Vagina (tissue), 2 donors: ENCODE measurements at regions not wholly inside any gene's neighbourhood (a gene's known extent, or its start where the extent isn't known, plus 50 kb on each side); places are given as distances from the start of the nearest gene placed in this dataset.

ENCODE experiments used
- DNase-seq, 2 donors: peaks; one replicate each; pipeline ENCODE4 v3.0.0-alpha.2; 2017; ENCODE audit errors: extremely low spot score in 2 of 2
- H3K27ac ChIP-seq: fragments of 200-600 bp; sonication (generic); one replicate; pipeline ENCODE4 v1.5.1; 2019
- H3K27me3 ChIP-seq: fragments of 200-600 bp; sonication (generic); one replicate; pipeline ENCODE4 v1.5.1; 2019
- H3K36me3 ChIP-seq, 2 donors: fragments of 200-600 bp; sonication (generic); one replicate each; pipeline ENCODE4 v1.5.1; 2017 to 2019
- H3K4me1 ChIP-seq: fragments of 200-600 bp; sonication (generic); one replicate; pipeline ENCODE4 v1.5.1; 2019
- H3K4me3 ChIP-seq, 2 donors: fragments of 200-600 bp; sonication (generic); 1 replicate in 1 of 2; 2 replicates in 1 of 2; pipeline ENCODE4 v1.5.1; 2016 to 2019
- H3K9me3 ChIP-seq: fragments of 200-600 bp; sonication (generic); one replicate; pipeline ENCODE4 v1.5.1; 2019
- CTCF ChIP-seq, 3 experiments: fragments of 450-650 bp in 2 of 3; fragments of 200-600 bp in 1 of 3; sonication (generic) in 1 of 3; IDR thresholded peaks; one replicate each; pipeline ENCODE4 v1.5.1; 2017 to 2019; ENCODE audit warnings: antibody characterized with exemption in 3 of 3, mild to moderate bottlenecking in 2 of 3, moderate library complexity in 2 of 3
- POLR2A ChIP-seq, 2 donors: fragments of 450-650 bp; IDR thresholded peaks; one replicate each; pipeline ENCODE4 v1.6.1; 2017; ENCODE audit warnings: antibody characterized with exemption in 2 of 2, mild to moderate bottlenecking in 2 of 2, moderate library complexity in 2 of 2
- POLR2AphosphoS5 ChIP-seq, 2 donors: sonication (generic); formaldehyde crosslinking; IDR thresholded peaks; one replicate each; pipeline ENCODE4 v1.9.0; 2017; ENCODE audit warnings: antibody characterized with exemption in 2 of 2, mild to moderate bottlenecking in 2 of 2, low read depth in 1 of 2; ENCODE audit not compliant: insufficient read depth in 1 of 2
- intact Hi-C: fragments of 100-400 bp; cut with DNase I; formaldehyde crosslinking; loops from one replicate; pipeline ENCODE4 v1.15.1; 2023

GRCh38 chr2:46824611-46825010, 91.0 kb downstream of the MCFD2 start:
- H3K4me3 ChIP-seq = no peak overlapping the region
- intact Hi-C loops = no loop called here
- H3K27me3 ChIP-seq = no peaks in the 10 kb centered on the region
- no peaks in the 10 kb centered on the region for H3K36me3 ChIP-seq
- no peaks in the 10 kb centered on the region for H3K4me1 ChIP-seq
- TF ChIP-seq POLR2A (IDR thresholded peaks at IDR 0.05) = no peak
- no peak for TF ChIP-seq CTCF (IDR thresholded peaks at IDR 0.05)
- TF ChIP-seq POLR2AphosphoS5 (IDR thresholded peaks at IDR 0.05; ENCODE audit: insufficient read depth in 1 of 2, low read depth in 1 of 2) = no peak
- no peaks in the 10 kb centered on the region for H3K9me3 ChIP-seq
- H3K27ac ChIP-seq = no peak overlapping the region
- no peak for DNase-seq

GRCh38 chr2:46821600-46821999, 94.0 kb downstream of the MCFD2 start:
- H3K36me3 ChIP-seq = no peaks in the 10 kb centered on the region
- TF ChIP-seq CTCF (IDR thresholded peaks at IDR 0.05) = no peak
- TF ChIP-seq POLR2A (IDR thresholded peaks at IDR 0.05) = no peak
- no peak for TF ChIP-seq POLR2AphosphoS5 (IDR thresholded peaks at IDR 0.05; ENCODE audit: insufficient read depth in 1 of 2, low read depth in 1 of 2)
- peaks cover 24% of the 10 kb centered on the region for H3K4me1 ChIP-seq
- no peak overlapping the region for H3K27ac ChIP-seq
- no peaks in the 10 kb centered on the region for H3K9me3 ChIP-seq
- no peak for DNase-seq
- H3K4me3 ChIP-seq = no peak overlapping the region
- no peaks in the 10 kb centered on the region for H3K27me3 ChIP-seq
- intact Hi-C loops = no loop called here

- H3K4me1 ChIP-seq = peaks cover 41% of the 10 kb centered on the region
- H3K27me3 ChIP-seq = no peaks in the 10 kb centered on the region
- H3K36me3 ChIP-seq = no peaks in the 10 kb centered on the region
- H3K4me3 ChIP-seq = no peak overlapping the region
- intact Hi-C loops = loop anchor here (10.0 kb wide), 1 partner anchor 56 kb away; no protein-coding TSS in a partner anchor
- peak overlapping the region; percentile 60 for H3K27ac ChIP-seq
- no peak for DNase-seq
- no peaks in the 10 kb centered on the region for H3K9me3 ChIP-seq
- TF ChIP-seq CTCF (IDR thresholded peaks at IDR 0.05) (no peak), POLR2A (IDR thresholded peaks at IDR 0.05) (no peak), POLR2AphosphoS5 (IDR thresholded peaks at IDR 0.05; ENCODE audit: insufficient read depth in 1 of 2, low read depth in 1 of 2) (no peak)
Observed at GRCh38 chr2:46818819-46819218, 96.8 kb downstream of the MCFD2 start.

GRCh38 chr2:46818141-46818621, 97.4 kb downstream of the MCFD2 start:
- no peak for TF ChIP-seq POLR2A (IDR thresholded peaks at IDR 0.05)
- peak; percentile 67 to 76 for TF ChIP-seq POLR2AphosphoS5 (IDR thresholded peaks at IDR 0.05; ENCODE audit: insufficient read depth in 1 of 2, low read depth in 1 of 2)
- intact Hi-C loops = loop anchor here (10.0 kb wide), 1 partner anchor 57 kb away; no protein-coding TSS in a partner anchor
- H3K4me3 ChIP-seq = no peak overlapping the region
- H3K9me3 ChIP-seq = no peaks in the 10 kb centered on the region
- peak overlapping the region; percentile 60 for H3K27ac ChIP-seq
- no peaks in the 10 kb centered on the region for H3K36me3 ChIP-seq
- no peaks in the 10 kb centered on the region for H3K27me3 ChIP-seq
- DNase-seq = no peak
- peaks cover 48% of the 10 kb centered on the region for H3K4me1 ChIP-seq

GRCh38 chr2:46816846-46817726, 98.5 kb downstream of the MCFD2 start:
- TF ChIP-seq CTCF (IDR thresholded peaks at IDR 0.05) (no peak), POLR2A (IDR thresholded peaks at IDR 0.05) (no peak), POLR2AphosphoS5 (IDR thresholded peaks at IDR 0.05; ENCODE audit: insufficient read depth in 1 of 2, low read depth in 1 of 2) (no peak)
- Histone ChIP-seq H3K36me3 (no peaks in the 10 kb centered on the region), H3K4me1 (peaks cover 58% of the 10 kb centered on the region), H3K4me3 (no peak overlapping the region), H3K9me3 (no peaks in the 10 kb centered on the region), H3K27ac (peak overlapping the region; percentile 60), H3K27me3 (no peaks in the 10 kb centered on the region)
- intact Hi-C loops = loop anchor here (10.0 kb wide), 1 partner anchor 58 kb away; no protein-coding TSS in a partner anchor
- DNase-seq = peak; percentile 83 to 87
